ENCODE measurements at regions not wholly inside any gene's neighbourhood (a gene's known extent, or its start where the extent isn't known, plus 50 kb on each side); places are given as distances from the start of the nearest gene placed in this dataset.

- TF ChIP-seq NFIC (IDR thresholded peaks at IDR 0.05) (no peak), EP300 (IDR thresholded peaks at IDR 0.05; ENCODE audit: borderline replicate concordance) (no peak), RAD21 (IDR thresholded peaks at IDR 0.05; ENCODE audit: low read depth) (no peak), REST (IDR thresholded peaks at IDR 0.05; ENCODE audit: low read depth) (no peak), CEBPB (IDR thresholded peaks at IDR 0.05) (no peak), MAX (IDR thresholded peaks at IDR 0.05) (no peak)
These were observed 565.0 kb downstream of the XPNPEP1 start for GRCh38 chr10:109358325-109358724.

All from Ishikawa (cell line).